ENCODE measurements at regions not wholly inside any gene's neighbourhood (a gene's known extent, or its start where the extent isn't known, plus 50 kb on each side); places are given as distances from the start of the nearest gene placed in this dataset.

DNA sequence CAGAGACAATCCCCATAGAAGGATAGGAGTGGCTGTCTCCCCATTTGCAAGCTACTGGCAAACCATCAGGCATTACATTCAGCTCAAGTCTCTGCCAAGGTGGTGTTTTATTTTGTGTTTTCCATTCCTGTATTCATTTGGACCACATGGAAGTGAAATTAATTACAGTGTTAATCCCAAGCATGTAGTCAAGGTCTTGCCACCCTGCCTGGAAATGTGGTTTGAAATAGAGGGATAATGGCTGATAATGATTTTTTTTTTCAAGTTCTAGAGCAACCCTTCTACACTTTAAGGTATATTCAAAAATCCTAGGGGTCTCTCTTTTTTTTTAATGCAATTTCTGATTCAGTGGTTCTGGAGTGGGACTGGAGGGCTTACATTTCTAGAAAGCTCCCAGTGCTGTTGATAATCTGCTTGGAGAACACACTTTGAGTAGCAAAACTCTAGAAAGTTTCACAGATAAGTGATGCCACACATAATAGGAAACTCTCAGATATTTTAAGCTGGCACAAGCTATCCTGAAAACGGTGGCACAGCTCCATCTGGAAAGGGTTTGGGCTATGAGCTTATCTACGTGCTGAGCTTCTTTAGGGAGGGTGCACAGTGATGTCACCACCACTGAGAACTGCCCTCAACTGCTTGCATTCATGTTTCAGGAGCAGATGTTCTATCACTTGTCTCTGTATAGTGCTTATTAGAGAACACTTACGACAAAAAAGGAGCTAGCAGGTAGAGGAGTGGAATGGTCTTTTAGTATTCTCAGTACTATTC, 140.1 kb upstream of the IL12A start:
- DNase-seq (ENCODE audit: low read depth): no peak

DNA sequence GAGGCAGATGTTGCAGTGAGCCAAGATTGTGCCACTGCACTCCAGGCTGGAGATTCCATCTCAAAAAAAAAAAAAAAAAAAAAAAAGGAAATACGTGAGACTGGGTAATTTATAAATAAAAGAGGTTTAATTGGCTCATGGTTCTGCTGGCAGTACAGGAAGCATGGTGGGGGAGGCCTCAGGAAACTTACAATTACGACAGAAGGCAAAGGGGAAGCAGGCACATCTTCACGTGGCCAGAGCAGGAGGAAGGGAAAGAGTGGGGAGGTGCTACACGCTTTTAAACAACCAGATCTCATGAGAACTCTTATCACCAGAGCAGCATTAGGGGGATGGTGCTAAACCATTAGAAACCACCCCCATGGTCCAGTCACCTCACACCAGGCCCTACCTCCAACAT, 138.2 kb upstream of the IL12A start:
- DNase-seq (ENCODE audit: low read depth): no peak

DNA sequence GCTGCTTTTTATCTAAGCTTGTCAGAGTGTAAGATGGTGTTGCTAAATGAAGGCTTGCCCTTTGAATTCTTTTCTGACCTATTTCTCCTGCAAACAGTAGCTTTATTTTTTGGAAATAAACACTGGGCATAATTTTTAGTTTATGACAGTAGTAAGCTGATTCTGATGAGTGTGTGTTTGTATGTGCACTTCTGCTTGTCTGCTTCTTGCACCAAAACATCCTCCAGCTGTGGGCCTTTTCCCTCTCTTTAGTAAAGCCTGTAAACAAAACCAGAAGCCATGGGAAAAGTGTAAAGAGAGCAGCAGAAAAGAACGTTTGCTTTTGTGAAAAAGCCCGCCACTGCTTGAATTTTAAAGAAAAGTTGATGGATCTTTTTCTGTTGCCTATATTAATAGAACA, 136.4 kb upstream of the IL12A start:
- DNase-seq (ENCODE audit: low read depth): no peak

DNA sequence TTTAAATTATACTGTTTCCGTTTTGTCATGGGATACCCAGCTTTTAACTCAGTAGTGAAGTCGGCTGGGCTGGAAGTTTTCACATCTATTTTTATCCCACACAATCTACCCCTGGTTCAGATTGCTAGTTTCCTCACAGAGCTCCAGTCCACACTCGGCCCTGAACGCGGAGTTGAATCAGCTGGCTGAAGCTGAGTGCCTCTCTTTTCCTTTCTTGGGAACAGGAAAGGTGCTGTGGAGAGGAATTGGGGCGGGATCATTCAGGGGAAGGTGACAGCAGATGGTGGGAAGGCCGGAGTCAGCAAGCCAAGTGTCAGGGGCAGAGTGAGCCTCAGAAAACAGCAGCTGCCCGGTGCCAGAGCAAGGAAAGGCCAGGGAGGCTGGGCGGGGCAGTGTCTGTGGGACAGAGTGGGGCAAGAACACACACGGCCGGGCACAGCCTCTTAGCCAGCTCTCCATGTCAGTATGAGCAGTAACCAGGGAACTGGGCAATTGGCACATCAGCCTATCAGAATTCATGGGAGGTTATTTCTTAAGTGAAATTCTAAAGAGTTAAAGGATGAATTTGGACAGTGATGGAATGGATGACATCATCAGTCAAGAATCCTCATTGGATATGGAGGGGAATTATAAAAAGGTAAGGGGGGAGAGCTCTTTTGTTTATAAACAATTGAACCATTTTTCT, 135.7 kb upstream of the IL12A start:
- DNase-seq (ENCODE audit: low read depth): no peak

DNA sequence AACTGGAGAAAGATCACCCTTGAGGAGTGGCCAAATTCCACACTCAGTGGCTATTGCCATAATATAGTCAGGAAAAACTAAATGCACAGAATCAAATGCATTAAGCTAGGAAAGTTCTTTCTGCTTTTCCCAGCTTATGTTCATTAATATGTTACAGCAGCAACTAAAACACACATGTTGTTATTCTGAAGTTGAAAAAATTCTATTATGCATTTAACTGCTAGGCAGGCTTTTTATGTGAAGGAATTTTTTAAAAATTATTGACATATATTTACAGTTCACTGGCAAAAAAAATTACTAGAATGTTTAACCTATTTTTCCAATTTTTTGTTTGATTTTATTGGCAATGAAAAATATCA, 135.2 kb upstream of the IL12A start:
- DNase-seq (ENCODE audit: low read depth): no peak

DNA sequence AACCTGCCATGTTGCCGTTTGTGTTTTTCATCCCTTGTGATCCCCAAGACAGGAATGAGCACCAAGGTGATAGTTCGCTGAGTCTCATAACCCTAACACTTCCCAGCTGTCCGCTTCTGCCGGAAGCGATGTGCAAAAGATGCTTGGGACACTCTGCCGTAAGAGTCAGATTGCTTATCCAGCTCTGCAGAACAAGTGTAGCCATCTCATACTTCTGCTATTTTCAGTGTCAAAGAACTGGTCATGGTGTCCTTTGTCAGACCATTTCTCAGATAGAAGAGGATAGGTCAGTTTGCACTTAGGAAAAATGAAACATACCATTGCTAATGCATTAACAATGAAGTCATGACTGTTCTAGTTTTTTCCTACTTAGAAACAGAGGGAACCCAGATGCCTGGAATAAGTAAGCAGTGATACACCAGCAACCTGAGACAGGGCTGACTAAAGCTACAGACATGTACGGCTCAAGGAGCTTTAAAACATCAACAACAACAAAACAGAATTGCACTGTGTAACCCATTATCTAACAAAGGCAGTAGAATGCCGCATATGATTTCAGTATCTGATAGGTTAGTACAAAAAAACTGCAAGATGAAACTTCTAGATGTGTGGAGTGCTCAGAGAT, 134.0 kb upstream of the IL12A start:
- peak; percentile 54 for DNase-seq (ENCODE audit: low read depth)

DNA sequence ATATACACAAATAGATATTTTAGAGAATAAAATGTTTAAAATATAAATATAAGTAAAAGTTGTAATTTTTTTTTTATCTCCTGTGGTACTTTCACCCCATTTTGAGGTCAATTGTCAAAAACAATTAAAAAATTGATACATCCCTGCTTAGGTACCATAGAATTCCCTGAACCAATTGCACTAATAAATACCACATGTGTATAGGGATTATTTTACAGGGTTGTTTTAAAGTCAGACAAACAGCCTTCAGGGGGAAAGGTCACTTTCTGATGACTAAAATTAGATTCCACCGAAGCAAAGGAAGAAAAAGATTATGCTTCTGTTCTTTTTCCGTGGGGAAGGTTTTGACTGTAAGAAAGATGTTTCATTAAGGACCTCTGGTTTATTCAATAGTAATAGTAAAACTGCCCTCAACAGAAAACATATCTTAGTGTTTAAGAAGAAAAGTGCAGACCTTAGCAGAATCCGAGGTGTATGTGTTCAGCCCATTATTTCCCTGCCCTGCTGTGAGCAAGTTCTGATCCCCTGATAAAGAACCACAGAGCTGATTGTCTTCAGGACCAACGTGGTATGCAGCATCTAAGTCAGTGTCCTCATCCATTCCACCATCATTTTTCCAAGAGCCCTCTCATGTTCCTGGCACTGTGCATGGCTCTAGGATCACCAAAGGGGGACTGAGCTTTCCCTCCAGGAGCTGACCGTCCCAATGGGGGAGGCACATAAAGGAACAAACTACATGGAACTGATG, 132.9 kb upstream of the IL12A start:
- DNase-seq (ENCODE audit: low read depth): no peak

DNA sequence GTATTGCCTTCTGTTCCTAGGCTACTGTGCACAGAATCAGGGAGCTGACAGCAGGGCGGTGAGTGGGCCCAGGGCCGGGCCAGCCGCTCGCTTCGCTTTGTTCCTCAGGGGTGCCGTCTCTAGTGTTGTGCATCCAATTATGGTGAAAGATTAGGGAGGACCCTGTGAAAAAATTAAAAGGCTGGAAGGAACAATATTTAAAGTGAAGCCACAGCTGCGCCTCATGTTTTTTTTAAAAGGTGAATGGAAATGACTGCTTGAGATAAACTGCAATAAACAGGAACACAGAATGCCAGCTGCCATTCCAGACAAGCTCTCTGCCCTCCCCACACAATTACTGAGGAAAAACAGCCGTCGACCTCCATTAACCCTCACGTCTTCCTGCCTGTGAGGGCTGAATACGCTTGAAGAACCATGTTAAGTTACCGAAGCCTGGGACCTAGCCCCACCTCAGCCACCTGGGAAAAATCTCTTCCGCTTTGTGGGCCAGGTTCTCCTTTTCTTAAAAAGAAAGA, 132.0 kb upstream of the IL12A start:
- DNase-seq (ENCODE audit: low read depth): no peak

DNA sequence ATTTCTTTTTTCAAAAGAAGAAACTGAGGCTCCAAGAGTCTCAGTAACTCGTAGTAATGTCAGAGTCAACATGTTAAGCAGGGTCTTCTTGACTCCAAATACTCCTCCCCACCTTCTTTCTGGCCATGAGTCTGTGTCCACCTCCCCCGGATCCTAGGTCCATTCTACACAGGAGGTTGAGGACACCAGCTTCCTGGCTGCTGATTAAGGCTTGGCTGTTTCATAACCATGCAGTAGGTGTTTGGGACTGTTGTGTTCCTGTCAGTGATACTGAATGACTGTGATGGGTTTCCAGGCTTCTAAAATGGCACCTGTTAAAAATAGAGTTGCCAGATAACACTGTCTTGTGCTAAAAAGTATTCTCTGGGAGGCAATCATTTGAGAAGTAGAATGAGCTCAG, 130.8 kb upstream of the IL12A start:
- no peak for DNase-seq (ENCODE audit: low read depth)

DNA sequence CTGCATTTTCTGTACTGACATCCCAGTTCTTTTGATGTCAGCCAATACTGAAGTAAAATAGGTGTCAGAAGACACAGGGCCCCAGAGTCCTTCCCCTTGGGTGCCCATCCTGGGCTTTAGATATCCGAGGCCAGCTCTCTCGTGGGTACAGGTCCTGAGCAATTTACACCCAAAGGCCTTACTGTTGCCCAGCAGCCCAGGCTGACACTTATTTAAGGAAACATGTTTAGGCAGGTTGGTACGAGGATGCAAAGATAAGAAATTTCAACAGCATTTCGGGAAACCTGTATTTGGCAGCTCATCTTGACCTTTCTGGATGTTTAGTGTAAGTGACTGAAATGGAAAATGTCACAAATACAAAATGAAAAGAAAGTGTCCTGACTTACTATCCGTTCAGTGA, 130.0 kb upstream of the IL12A start:
- no peak for DNase-seq (ENCODE audit: low read depth)

DNA sequence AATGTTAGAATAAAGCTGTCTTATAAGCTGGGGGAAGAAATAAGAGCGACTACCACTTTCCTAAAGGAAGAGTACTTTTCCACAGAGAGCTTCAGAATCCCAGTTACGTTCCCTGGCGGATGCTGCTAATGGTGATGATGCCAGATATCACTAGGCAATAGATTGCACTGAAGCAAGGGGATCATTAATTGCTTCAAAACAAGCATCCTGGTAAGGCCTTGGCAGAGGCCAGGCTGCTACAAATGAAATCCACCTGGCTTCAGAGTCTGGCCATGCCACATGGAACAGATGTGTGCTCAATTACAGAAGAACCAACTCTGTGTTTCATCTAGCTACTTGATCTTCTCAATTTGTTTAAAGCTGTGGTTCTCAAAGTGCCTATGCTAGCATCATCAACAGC, 129.2 kb upstream of the IL12A start:
- no peak for DNase-seq (ENCODE audit: low read depth)

DNA sequence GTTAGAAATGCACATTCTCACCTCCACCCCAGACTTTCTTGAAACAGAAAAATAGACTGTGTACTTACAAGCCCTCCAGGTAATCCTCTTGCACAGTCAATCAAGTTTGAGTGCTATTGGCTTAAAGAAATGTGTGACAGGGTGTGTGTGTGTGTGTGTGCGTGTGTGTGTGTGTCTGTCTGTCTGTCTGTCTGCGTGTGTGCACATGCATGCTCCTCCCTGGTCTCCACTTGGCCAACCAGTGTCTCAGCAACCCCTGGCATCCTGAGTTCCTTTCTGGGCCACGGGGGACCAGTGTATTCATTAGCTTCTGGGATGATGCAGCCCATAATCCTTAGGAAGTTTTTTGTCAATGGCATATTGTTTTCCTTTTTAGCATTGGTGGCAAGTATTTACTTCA, 128.8 kb upstream of the IL12A start:
- no peak for DNase-seq (ENCODE audit: low read depth)

DNA sequence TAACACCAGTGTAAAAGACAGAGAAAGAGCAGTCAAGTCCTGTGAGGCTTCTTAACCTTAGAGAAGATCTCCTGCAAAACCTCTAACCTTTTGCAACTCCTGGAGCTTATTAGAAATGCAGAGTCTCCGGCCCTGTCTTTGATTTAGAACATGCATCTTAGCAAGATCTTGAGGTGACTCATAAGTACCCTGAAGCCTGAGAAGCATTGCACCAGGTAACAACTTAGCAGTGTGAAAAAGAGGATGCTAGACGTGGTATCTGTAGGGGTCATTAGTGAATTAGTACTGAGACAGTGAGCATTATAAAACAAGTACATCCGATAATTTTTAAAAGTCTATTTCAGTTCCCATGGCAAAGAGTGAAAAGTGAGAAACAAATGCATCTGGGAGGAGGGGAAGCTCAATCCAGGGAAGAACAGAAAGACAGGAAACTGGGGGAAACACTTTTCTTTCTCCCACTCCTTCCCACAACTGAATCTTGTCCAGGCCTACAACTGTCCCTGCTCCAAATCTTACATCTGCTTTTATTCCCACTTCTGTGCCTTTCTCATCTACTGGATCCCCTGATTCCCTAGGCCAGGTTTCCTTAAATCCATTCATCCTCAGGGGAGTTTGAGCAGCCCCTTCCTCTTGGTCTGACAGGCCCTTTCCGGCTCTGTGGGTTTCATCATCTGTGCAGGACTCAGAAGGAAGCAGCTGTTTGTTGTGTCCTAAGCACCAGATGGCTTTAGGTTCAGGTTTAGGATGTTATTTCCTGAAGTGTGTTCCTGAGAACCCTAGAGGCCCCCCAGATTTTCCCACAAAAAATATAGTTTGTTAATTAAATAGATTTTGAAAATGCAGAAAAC, 128.1 kb upstream of the IL12A start:
- no peak for DNase-seq (ENCODE audit: low read depth)

DNA sequence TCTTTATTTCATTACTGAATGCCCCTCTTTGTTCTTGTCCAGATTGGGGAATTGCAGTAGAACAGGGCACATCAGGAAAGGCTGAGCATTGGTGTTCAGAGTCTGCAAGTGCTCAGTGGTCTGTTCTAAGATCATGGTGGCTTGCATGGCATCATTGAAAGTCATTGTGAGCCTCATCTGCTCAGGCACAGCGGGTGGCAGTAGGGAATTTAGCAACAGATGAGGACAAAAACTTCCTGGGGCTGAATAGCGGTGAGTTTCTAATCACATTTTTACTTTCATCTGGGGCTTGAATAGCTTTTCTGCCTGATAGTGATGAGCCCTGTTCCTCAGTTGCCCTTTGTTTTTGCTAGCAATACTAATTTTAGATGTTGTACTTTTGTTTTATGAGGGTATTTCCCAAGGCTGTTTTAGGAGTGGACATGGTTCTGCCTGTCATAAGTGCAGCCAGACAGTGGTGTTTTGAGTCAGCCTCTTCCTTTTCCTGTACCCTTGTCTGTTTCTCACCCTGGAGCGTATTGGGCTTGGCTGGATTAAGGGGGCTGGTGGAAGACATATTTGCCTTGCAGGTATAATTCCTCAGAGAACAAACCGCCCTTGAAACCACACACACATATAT, 127.2 kb upstream of the IL12A start:
- no peak for DNase-seq (ENCODE audit: low read depth)

DNA sequence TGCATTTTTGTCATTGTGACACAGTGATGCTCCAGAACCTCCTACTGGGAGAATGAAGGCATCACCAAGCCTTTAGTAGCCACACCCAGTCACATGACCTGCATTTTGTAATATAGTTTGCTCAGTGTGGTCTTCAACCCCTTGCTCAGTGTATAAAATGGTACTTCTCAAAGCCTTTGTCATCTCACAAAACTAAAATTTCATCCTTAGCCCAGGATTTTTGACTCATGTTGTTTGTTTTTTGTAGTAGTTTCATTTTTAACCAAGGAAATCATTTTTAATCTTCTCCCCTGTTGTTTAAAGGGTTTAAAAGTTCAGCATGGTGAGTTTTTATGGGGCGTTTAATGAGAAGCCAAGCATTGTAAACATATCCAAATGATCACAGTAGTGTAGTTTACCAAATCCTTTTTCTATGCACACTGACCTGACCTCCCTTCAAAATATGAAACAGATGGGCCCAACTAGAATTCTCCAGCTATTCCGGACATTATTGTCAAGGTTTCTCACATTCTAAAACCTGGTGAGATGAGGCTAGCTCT, 123.5 kb upstream of the IL12A start:
- DNase-seq (ENCODE audit: low read depth): no peak

DNA sequence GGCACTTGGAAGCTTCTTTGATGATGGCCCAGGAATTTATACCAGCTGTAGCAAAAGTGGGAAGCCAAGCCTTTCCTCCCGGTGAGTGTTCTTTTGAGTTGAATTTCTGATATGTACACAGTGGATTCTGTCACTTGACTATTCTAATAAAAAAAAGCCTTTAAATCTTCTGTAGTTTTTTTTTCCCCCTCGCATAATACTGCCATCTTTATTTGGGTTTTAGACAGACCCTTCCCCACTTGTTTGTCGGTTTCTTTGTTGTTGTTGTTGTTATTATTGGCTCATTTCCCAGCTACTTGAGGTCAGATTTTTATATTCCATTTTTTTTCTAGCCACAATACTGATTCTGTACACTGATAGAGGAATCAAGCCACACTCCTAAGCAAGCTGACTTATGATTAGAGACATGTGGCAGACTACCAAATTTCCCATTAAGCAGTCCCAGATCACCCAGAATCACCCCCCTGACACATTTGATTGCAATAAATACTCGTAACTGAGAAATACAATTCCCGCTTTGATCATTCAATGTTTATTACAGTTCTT, 122.4 kb upstream of the IL12A start:
- DNase-seq (ENCODE audit: low read depth): no peak

DNA sequence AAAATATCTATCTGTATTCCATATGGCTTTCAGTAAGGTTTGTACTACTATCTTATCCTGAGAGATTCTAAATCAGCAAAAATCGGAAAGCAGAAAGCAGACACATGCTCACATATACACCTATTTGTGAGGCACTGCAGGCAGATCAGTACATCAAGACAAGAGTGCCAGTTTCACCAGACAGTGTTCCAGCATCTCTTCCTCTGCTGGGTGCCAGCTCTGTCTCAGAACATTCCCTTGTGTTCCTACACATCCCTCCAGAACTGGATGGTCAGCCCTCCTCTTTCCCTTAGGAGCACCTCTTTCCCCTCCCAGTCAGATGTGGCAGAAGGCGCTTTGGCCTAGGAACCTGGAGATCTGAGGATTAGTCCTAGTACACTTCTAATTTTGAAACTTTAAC, 121.3 kb upstream of the IL12A start:
- no peak for DNase-seq (ENCODE audit: low read depth)

DNA sequence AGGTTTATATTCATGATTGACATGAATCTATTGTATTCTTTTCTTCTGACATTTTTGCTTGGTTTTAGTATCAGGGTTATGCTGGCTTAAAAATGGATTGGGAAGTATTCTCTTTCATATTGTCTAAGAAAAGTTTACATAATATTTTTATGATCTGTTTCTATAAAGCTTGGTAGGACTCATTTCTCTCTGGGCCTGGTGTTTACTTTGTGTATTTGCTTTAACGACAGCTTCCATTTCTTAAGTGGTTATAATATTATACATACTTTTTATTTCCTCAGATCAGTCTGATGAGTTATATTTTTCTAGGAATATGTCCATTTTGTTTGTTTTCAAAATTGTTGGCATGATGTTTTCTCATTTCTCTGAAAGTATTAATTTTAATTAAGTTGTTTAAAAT, 117.9 kb upstream of the IL12A start:
- no peak for DNase-seq (ENCODE audit: low read depth)

DNA sequence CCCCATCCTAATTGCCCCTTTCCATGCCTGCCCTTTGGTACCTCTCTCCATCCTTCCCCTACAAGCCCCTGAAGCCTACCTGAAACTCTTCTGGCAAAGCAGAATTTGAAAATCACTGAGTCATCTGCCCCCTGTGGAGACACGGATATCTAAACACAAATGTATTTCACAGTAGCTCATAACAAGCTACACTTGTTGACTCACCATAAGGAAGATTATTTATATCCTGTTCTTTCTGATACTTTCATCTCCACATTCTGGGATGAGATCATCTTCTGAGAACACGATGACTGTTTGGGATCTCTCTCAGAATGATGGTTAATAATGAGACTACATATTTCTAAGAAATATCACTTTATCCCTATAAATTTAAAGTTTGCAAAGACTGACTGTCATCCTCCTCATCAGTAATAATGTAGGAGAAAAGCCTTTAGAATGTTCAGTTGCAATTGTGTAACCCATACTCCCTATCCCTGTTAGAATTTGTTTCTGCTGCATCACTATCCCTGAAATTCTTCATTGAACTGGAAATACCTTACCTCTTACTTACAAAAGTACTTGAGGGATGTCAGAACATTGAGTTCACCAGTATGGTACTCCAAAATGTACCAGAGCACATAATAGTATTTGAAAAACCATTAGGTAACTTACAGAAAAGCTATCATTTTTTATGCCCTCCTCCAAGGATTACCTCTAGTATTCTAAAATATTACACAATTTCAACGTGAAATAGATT, 116.1 kb upstream of the IL12A start:
- DNase-seq (ENCODE audit: low read depth): peak; percentile 63

DNA sequence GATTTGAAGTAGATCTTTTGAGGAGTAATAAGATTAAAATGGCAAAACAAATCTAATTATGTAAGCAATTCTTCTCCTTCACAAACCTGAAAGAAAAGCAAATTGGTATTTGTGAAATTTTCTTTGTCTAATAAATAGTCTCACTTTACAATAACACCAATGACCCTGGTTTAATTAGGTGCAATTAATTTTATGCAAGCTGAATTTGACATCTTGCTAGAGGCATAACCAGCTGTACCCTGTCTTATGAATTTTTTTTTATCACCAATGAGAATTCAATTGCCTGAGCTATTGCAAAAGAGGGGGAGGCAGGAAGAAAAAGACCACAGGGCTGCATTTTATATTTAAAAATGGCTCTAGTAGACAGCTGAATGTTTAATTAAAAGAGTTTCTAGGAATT, 113.5 kb upstream of the IL12A start:
- no peak for DNase-seq (ENCODE audit: low read depth)
